ENCODE measurements at regions not wholly inside any gene's neighbourhood (a gene's known extent, or its start where the extent isn't known, plus 50 kb on each side); places are given as distances from the start of the nearest gene placed in this dataset.

- H3K36me3 ChIP-seq (ENCODE audit: insufficient read depth), result no peaks in the 10 kb centered on the region
- peak overlapping the region; percentile 36 for H3K4me3 ChIP-seq (ENCODE audit: low read depth, low read length)
- H3K4me1 ChIP-seq (ENCODE audit: insufficient read depth), result no peaks in the 10 kb centered on the region
- peak overlapping the region; percentile 49 for H3K27ac ChIP-seq (ENCODE audit: low read depth)
- peak; percentile 84 for DNase-seq (ENCODE audit: extremely low spot score)
- WGBS, result 1% methylated on average over 46 of the region's 46 CpGs
These were observed 269.9 kb upstream of the SORL1-AS1 start for GRCh38 chr11:121722431-121723245.

DNA sequence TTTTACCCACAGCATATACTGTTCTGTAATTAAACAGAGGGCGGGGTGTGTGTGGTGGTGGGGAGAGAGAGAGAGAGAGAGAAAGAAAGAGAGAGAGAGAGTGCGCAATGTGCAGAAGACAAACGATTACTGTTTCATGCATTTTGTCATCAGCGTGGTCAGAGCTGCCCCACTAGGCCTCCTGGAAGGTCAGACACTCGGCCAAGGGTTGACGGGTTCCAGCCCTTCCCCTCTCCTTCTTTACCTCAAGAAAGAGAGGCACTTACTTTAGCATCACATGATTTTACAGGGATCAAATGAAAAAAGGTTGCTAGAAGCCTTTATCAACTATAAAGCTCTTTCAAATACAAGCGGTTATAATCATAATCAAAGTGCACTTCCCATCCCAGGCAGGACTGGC, 269.2 kb upstream of the SORL1-AS1 start:
- Histone ChIP-seq H3K4me1 (ENCODE audit: insufficient read depth) (no peaks in the 10 kb centered on the region), H3K4me3 (ENCODE audit: low read depth, low read length) (no peak overlapping the region), H3K27ac (ENCODE audit: low read depth) (no peak overlapping the region), H3K36me3 (ENCODE audit: insufficient read depth) (no peaks in the 10 kb centered on the region)
- no peak for DNase-seq (ENCODE audit: extremely low spot score)
- 64% methylated on average over 7 of the region's 7 CpGs for WGBS

GRCh38 chr11:121721448-121721847, 268.7 kb upstream of the SORL1-AS1 start:
- no peak for DNase-seq (ENCODE audit: extremely low spot score)
- H3K4me1 ChIP-seq (ENCODE audit: insufficient read depth), result no peaks in the 10 kb centered on the region
- H3K36me3 ChIP-seq (ENCODE audit: insufficient read depth), result no peaks in the 10 kb centered on the region
- no peak overlapping the region for H3K4me3 ChIP-seq (ENCODE audit: low read depth, low read length)
- H3K27ac ChIP-seq (ENCODE audit: low read depth), result no peak overlapping the region
- WGBS, result 97% methylated on average over 3 of the region's 3 CpGs

DNA sequence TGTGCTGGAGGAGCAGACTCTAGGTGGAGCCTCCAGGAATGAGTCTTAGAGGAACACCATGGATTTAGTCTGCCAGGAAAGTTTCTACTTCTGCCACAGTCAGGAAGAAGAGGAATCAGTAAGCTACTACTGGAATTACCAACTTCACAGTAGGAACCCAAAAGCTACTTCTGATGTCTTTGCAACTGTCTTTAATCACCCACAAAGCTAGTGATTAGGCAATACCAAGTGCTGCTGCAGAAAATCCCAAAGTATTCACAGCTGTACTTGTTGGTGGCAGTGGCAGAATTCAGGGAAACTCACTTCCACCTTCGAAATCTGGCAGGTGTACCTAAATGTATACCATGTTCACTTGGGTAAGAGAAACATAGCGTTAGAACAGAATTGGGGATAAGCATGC, 264.5 kb upstream of the SORL1-AS1 start:
- Histone ChIP-seq H3K4me3 (ENCODE audit: low read depth, low read length) (no peak overlapping the region), H3K4me1 (ENCODE audit: insufficient read depth) (no peaks in the 10 kb centered on the region), H3K36me3 (ENCODE audit: insufficient read depth) (no peaks in the 10 kb centered on the region), H3K27ac (ENCODE audit: low read depth) (no peak overlapping the region)
- DNase-seq (ENCODE audit: extremely low spot score), result no peak
- WGBS, result 98% methylated on average over 2 of the region's 2 CpGs

DNA sequence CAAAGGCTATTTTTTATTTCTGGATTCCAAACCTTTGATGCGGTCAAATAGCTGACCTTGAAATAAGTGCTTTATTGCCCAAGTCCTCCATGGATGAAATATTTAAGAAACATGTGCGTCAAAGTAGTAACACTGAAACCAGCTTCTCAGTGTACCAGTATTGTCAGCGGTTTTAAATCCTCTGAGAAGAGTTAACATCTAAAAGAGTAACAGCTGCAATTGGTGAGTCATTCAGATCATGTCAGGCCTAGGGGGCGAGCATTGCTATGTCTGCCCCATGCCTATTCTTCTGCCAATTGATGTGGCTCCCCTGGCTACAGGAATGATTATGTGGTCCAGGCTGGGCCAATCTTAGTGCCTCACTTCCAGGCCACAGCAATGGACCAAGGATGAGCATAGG, 263.3 kb upstream of the SORL1-AS1 start:
- Histone ChIP-seq H3K4me3 (ENCODE audit: low read depth, low read length) (no peak overlapping the region), H3K27ac (ENCODE audit: low read depth) (no peak overlapping the region), H3K36me3 (ENCODE audit: insufficient read depth) (no peaks in the 10 kb centered on the region), H3K4me1 (ENCODE audit: insufficient read depth) (no peaks in the 10 kb centered on the region)
- 92% methylated on average over 4 of the region's 4 CpGs for WGBS
- no peak for DNase-seq (ENCODE audit: extremely low spot score)

GRCh38 chr11:121715405-121715804, 262.6 kb upstream of the SORL1-AS1 start:
- WGBS, result 78% methylated on average over 4 of the region's 4 CpGs
- H3K36me3 ChIP-seq (ENCODE audit: insufficient read depth), result no peaks in the 10 kb centered on the region
- H3K4me3 ChIP-seq (ENCODE audit: low read depth, low read length), result no peak overlapping the region
- H3K27ac ChIP-seq (ENCODE audit: low read depth), result no peak overlapping the region
- no peak for DNase-seq (ENCODE audit: extremely low spot score)
- H3K4me1 ChIP-seq (ENCODE audit: insufficient read depth), result no peaks in the 10 kb centered on the region

DNA sequence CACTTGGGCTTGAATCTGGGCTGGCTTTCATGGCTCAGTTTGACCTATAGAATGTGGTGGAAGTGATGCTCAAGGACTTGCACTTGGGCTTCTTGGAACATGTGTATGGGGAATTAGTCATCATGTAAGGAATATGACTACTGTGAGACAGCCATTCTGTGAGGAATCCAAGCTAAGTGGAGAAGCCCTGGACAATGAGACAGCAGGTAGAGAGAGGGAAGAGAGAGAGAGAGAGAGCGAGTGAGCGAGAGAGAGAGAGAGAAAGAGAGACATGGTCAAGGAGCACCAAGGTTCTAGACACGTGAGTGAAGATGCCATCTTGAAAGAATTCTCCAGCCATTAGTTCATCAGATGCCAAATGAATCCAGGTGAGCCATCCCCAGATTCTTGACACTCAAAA, 261.6 kb upstream of the SORL1-AS1 start:
- no peak for DNase-seq (ENCODE audit: extremely low spot score)
- Histone ChIP-seq H3K4me1 (ENCODE audit: insufficient read depth) (no peaks in the 10 kb centered on the region), H3K36me3 (ENCODE audit: insufficient read depth) (no peaks in the 10 kb centered on the region), H3K27ac (ENCODE audit: low read depth) (no peak overlapping the region), H3K4me3 (ENCODE audit: low read depth, low read length) (no peak overlapping the region)
- WGBS, result 97% methylated on average over 3 of the region's 3 CpGs

- DNase-seq (ENCODE audit: extremely low spot score), result no peak
- Histone ChIP-seq H3K27ac (ENCODE audit: low read depth) (no peak overlapping the region), H3K36me3 (ENCODE audit: insufficient read depth) (no peaks in the 10 kb centered on the region), H3K4me3 (ENCODE audit: low read depth, low read length) (no peak overlapping the region), H3K4me1 (ENCODE audit: insufficient read depth) (no peaks in the 10 kb centered on the region)
- 59% methylated on average over 1 of the region's 1 CpG for WGBS
These were observed 259.2 kb upstream of the SORL1-AS1 start for GRCh38 chr11:121711939-121712338.

DNA sequence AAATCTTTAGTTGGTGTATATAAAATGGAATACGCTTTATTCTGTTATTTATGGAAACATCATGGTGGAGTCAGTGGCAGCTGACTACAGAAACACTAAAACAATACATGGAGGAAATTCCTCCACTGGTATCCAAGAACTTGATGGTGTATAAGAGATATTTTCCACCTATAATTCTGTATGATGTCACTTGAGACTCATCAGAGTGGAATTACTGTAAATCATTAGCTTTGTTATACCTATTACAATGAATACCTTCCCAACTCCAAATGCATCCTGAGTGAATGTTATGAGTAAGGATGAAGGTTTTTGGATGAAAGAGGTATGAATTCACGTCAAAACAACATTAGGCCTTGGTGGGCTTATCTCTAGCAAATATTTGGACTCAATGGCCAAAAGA, 258.5 kb upstream of the SORL1-AS1 start:
- no peak for DNase-seq (ENCODE audit: extremely low spot score)
- H3K36me3 ChIP-seq (ENCODE audit: insufficient read depth), result no peaks in the 10 kb centered on the region
- H3K27ac ChIP-seq (ENCODE audit: low read depth), result no peak overlapping the region
- 89% methylated on average over 2 of the region's 2 CpGs for WGBS
- no peak overlapping the region for H3K4me3 ChIP-seq (ENCODE audit: low read depth, low read length)
- no peaks in the 10 kb centered on the region for H3K4me1 ChIP-seq (ENCODE audit: insufficient read depth)

DNA sequence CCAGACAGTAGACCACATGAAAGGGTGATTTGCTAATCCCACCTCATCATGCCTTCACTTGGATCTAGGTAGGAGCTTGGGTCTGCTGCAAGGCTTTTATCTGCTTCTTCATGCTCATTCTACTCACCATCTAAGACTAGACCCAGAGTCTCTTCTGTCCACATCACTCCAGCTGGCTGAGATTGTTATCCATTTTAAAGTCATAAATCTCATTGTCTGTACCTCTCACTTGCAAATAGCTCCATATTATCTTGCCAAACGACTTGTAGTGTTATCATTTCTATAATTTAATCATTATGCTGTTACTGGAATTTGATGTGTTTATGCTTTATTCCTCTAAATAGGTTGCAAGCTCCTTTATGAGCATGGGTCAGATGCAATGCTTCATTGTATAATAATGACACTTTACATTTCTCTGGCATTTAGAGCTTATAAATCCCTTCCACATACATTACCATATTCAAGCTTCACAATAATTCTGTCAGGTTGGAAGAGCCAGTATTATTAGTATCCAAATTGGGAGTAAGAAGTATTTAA, 254.2 kb upstream of the SORL1-AS1 start:
- Histone ChIP-seq H3K4me1 (ENCODE audit: insufficient read depth) (no peaks in the 10 kb centered on the region), H3K4me3 (ENCODE audit: low read depth, low read length) (no peak overlapping the region), H3K36me3 (ENCODE audit: insufficient read depth) (no peaks in the 10 kb centered on the region), H3K27ac (ENCODE audit: low read depth) (no peak overlapping the region)
- WGBS, result 13% methylated on average over 1 of the region's 1 CpG
- DNase-seq (ENCODE audit: extremely low spot score), result no peak

DNA sequence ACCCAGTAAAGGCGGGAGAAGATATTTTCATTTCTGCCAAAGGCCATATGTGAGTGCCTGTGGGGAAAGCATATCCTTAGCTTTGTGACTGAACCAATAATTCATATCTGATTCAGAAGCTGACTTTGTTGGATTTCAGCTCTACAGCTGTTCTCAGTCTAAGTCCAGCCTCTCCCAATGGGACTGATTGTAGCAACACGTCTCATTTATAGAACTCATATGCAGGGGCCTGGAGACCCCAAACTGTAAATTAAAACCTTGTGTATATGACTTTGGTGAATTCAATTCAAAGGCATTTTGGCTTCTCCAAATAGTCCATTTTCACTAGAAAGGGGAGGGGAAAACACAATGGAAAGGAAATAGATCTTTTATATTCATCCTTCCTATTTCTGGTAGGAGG, 250.4 kb upstream of the SORL1-AS1 start:
- Histone ChIP-seq H3K27ac (ENCODE audit: low read depth) (no peak overlapping the region), H3K4me1 (ENCODE audit: insufficient read depth) (no peaks in the 10 kb centered on the region), H3K4me3 (ENCODE audit: low read depth, low read length) (no peak overlapping the region), H3K36me3 (ENCODE audit: insufficient read depth) (no peaks in the 10 kb centered on the region)
- DNase-seq (ENCODE audit: extremely low spot score), result peak; percentile 42
- WGBS, result 63% methylated on average over 2 of the region's 2 CpGs

GRCh38 chr11:121700968-121701367, 248.2 kb upstream of the SORL1-AS1 start:
- 76% methylated on average over 4 of the region's 4 CpGs for WGBS

GRCh38 chr11:121699801-121700200, 247.0 kb upstream of the SORL1-AS1 start:
- DNase-seq (ENCODE audit: extremely low spot score), result no peak
- Histone ChIP-seq H3K4me3 (ENCODE audit: low read depth, low read length) (no peak overlapping the region), H3K4me1 (ENCODE audit: insufficient read depth) (no peaks in the 10 kb centered on the region), H3K36me3 (ENCODE audit: insufficient read depth) (no peaks in the 10 kb centered on the region), H3K27ac (ENCODE audit: low read depth) (no peak overlapping the region)
- 75% methylated on average over 5 of the region's 5 CpGs for WGBS

More at GRCh38 chr11:121700968-121701367, 248.2 kb upstream of the SORL1-AS1 start:
- no peaks in the 10 kb centered on the region for H3K36me3 ChIP-seq (ENCODE audit: insufficient read depth)
- H3K4me1 ChIP-seq (ENCODE audit: insufficient read depth), result no peaks in the 10 kb centered on the region
- no peak for DNase-seq (ENCODE audit: extremely low spot score)
- no peak overlapping the region for H3K27ac ChIP-seq (ENCODE audit: low read depth)
- H3K4me3 ChIP-seq (ENCODE audit: low read depth, low read length), result no peak overlapping the region

DNA sequence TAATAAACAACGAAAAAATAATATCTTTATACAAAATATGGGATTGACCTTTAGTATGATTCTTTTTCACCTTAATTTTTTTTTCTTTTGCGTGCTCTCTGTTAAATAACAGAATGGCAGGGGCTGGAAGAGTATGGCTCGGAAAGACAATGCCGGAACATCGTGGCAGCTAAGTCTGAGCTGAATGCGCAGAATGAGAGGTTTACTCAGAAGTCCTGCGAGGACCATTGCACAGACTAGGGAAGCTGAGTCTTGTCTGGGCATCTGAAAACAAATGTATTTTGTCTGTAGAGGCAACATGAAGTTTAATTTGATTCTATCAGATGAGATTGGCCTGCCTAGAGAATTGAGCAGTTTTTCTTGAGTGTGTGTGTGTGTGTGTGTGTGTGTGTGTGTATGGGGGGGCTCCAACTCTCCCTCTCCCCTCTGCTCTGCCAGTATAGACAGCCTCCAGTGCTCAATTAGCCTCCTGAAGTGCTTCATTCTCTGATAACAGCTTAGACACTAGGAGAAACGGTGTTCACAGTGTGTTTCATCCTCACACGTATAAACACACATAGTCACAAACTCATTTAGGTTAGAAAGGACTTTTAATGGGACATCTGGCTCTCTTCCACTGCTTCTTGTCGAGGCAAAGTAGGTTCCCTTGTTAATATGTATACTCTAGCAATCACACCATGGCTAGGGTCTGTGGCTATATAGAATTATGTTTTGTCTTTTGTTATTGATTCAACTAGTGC, 244.3 kb upstream of the SORL1-AS1 start:
- Histone ChIP-seq H3K4me1 (ENCODE audit: insufficient read depth) (no peaks in the 10 kb centered on the region), H3K36me3 (ENCODE audit: insufficient read depth) (no peaks in the 10 kb centered on the region), H3K4me3 (ENCODE audit: low read depth, low read length) (no peak overlapping the region), H3K27ac (ENCODE audit: low read depth) (no peak overlapping the region)
- WGBS, result 74% methylated on average over 10 of the region's 10 CpGs
- DNase-seq (ENCODE audit: extremely low spot score), result no peak
